ENCODE measurements at regions not wholly inside any gene's neighbourhood (a gene's known extent, or its start where the extent isn't known, plus 50 kb on each side); places are given as distances from the start of the nearest gene placed in this dataset.
A peak's percentile ranks its signal among the peaks of the same experiment; 100 is the strongest.
"Not testable (repeated sequence)": the region's sequence is repeated elsewhere in the genome, so short reads cannot be mapped to it uniquely, and the experiment has no call there.

DNA sequence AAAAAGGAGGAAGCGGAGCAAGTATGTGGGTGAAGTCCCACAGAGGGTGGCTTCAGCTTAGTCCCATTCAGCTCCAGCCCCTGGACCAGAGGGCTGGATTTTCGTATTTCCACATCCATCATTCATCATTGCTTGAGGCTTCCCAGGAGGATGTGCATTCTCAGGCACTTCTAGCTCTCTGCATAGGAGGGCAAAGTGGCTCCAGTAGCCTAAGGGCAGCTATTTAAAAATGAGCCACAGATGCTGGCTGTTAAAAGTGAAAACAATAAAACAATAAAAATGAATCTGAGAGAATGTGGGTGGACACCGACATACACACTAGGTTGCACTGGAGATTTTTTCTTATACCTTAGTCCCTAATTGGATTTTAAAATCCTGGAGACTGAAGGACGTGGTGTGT, 629.2 kb upstream of the ZNF385D start:
- WGBS, 2 donors (ENCODE audit: low coverage in 1 of 2): 39 to 53% methylated on average over 4 of the region's 4 CpGs
- intact Hi-C loops (cut with DNase I; ENCODE audit: low total_unique reads): no loop called here
- H3K9me3 ChIP-seq: no peaks in the 10 kb centered on the region
- in situ Hi-C loops (cut with MboI; ENCODE audit: low pct_ligation_motif_present in 1 of 4, low pct_unique_long_range_greater_than_20kb in 1 of 4, low sequenced_read_pairs in 3 of 4): no loop called here
- DNase-seq: no peak
- no peaks in the 10 kb centered on the region for H3K27me3 ChIP-seq
- no peak overlapping the region for H3K27ac ChIP-seq
- H3K4me3 ChIP-seq: no peak overlapping the region
- no peaks in the 10 kb centered on the region for H3K4me1 ChIP-seq
- H3K36me3 ChIP-seq: no peaks in the 10 kb centered on the region
- TF ChIP-seq POLR2A (IDR thresholded peaks at IDR 0.05): no peak
- TF ChIP-seq POLR2AphosphoS5 (IDR thresholded peaks at IDR 0.05): no peak
- no peak for TF ChIP-seq EP300 (IDR thresholded peaks at IDR 0.05; ENCODE audit: low read depth)
- TF ChIP-seq, protein P1, sequence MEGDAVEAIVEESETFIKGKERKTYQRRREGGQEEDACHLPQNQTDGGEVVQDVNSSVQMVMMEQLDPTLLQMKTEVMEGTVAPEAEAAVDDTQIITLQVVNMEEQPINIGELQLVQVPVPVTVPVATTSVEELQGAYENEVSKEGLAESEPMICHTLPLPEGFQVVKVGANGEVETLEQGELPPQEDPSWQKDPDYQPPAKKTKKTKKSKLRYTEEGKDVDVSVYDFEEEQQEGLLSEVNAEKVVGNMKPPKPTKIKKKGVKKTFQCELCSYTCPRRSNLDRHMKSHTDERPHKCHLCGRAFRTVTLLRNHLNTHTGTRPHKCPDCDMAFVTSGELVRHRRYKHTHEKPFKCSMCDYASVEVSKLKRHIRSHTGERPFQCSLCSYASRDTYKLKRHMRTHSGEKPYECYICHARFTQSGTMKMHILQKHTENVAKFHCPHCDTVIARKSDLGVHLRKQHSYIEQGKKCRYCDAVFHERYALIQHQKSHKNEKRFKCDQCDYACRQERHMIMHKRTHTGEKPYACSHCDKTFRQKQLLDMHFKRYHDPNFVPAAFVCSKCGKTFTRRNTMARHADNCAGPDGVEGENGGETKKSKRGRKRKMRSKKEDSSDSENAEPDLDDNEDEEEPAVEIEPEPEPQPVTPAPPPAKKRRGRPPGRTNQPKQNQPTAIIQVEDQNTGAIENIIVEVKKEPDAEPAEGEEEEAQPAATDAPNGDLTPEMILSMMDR (IDR thresholded peaks at IDR 0.05): no peak

DNA sequence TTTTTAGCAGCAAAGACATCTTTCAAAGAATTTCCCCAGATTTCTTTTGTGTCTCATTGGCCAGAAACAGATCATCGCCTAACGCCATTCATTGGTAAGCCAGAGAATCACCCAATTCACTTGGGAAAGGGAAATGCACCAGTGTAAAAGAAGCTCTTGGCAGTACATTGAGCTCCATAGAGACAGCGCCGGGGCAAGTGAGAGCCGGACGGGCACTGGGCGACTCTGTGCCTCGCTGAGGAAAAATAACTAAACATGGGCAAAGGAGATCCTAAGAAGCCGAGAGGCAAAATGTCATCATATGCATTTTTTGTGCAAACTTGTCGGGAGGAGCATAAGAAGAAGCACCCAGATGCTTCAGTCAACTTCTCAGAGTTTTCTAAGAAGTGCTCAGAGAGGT, 630.6 kb upstream of the ZNF385D start:
- WGBS, 2 donors (ENCODE audit: low coverage in 1 of 2): 82% methylated on average over 10 of the region's 10 CpGs; no CpG with 5 or more reads in 1 of the 2 donors
- H3K4me1 ChIP-seq; H3K4me3 ChIP-seq; H3K27ac ChIP-seq; H3K36me3 ChIP-seq; H3K27me3 ChIP-seq; in situ Hi-C loops (cut with MboI; ENCODE audit: low pct_ligation_motif_present in 1 of 4, low pct_unique_long_range_greater_than_20kb in 1 of 4, low sequenced_read_pairs in 3 of 4); intact Hi-C loops (cut with DNase I; ENCODE audit: low total_unique reads); H3K9me3 ChIP-seq: not testable (repeated sequence)
- peak; percentile 21 for DNase-seq

DNA sequence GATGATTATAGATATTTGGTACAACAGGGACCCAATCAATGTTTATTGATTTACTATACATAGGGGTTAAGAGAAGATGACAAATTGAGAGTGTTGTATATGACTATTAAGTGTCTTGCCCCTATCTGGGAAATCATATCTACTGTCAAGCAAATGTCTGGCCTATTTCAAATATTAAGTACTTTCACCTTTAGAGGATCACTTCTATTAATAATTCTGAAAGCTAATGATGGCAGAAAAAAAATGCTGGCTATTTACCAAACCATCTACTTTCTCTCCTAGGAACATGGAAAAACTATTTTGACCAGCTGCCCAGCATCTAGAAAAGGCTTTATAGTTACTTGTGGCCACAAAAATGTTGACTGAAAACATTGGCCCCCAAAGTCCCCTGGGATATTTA, 632.3 kb upstream of the ZNF385D start:
- intact Hi-C loops (cut with DNase I; ENCODE audit: low total_unique reads) (no loop called here), in situ Hi-C loops (cut with MboI; ENCODE audit: low pct_ligation_motif_present in 1 of 4, low pct_unique_long_range_greater_than_20kb in 1 of 4, low sequenced_read_pairs in 3 of 4) (no loop called here)
- H3K36me3 ChIP-seq: no peaks in the 10 kb centered on the region
- H3K4me1 ChIP-seq: no peaks in the 10 kb centered on the region
- no peak for DNase-seq
- no peaks in the 10 kb centered on the region for H3K9me3 ChIP-seq
- TF ChIP-seq POLR2AphosphoS5 (IDR thresholded peaks at IDR 0.05) (no peak), POLR2A (IDR thresholded peaks at IDR 0.05) (no peak), EP300 (IDR thresholded peaks at IDR 0.05; ENCODE audit: low read depth) (no peak)
- TF ChIP-seq, protein P1 (IDR thresholded peaks at IDR 0.05): no peak
- no peak overlapping the region for H3K27ac ChIP-seq
- H3K27me3 ChIP-seq: no peaks in the 10 kb centered on the region
- H3K4me3 ChIP-seq: no peak overlapping the region

DNA sequence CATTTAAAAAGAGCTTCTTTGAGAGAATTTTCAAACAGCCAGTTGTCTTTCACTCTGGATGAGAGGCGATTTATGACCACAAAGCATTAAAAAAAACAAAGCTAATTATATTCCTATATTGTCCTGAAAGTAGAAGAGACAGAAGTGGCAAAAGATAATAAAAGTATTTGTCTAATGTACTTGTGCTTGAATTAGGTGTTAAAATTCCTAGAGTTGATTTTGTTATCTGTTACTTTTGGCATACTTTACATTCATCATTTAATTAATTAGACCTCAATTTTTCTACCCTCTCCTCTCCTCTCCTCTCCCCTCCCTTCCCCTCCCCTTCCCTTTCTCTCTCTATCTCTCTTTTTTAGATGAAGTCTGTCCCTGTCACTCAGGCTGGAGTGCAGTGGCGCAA, 635.1 kb upstream of the ZNF385D start:
- Histone ChIP-seq H3K36me3 (no peaks in the 10 kb centered on the region), H3K9me3 (no peaks in the 10 kb centered on the region), H3K4me1 (no peaks in the 10 kb centered on the region), H3K4me3 (no peak overlapping the region), H3K27me3 (no peaks in the 10 kb centered on the region), H3K27ac (no peak overlapping the region)
- in situ Hi-C loops (cut with MboI; ENCODE audit: low pct_ligation_motif_present in 1 of 4, low pct_unique_long_range_greater_than_20kb in 1 of 4, low sequenced_read_pairs in 3 of 4) (no loop called here), intact Hi-C loops (cut with DNase I; ENCODE audit: low total_unique reads) (no loop called here)
- 86 to 93% methylated on average over 1 to 2 of the region's 2 CpGs for WGBS, 2 donors (ENCODE audit: low coverage in 1 of 2)
- DNase-seq: no peak
- no peak for TF ChIP-seq POLR2AphosphoS5 (IDR thresholded peaks at IDR 0.05)
- TF ChIP-seq, protein P1 (IDR thresholded peaks at IDR 0.05): no peak
- no peak for TF ChIP-seq EP300 (IDR thresholded peaks at IDR 0.05; ENCODE audit: low read depth)
- TF ChIP-seq POLR2A (IDR thresholded peaks at IDR 0.05): no peak

DNA sequence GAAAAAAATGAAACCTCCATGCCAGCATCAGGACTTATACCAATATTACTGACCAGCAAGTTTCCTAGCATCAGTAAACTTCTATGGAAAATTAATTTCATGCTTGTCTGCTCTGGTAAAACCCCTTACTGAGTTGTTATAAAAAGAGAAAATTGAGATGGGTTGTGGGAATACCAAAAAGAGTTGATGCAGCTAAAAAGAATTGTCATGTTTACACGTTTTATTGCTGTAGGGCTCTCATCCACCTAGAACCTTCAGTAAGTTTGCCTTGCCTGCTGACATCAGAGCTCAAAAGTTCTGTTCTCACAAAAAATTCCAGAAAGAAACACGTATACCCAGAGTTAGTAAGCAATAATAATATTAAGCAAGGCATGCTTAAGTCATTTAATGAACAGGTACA, 641.3 kb upstream of the ZNF385D start:
- TF ChIP-seq POLR2A (IDR thresholded peaks at IDR 0.05): no peak
- no peak for TF ChIP-seq POLR2AphosphoS5 (IDR thresholded peaks at IDR 0.05)
- no peak for TF ChIP-seq EP300 (IDR thresholded peaks at IDR 0.05; ENCODE audit: low read depth)
- TF ChIP-seq, protein P1 (IDR thresholded peaks at IDR 0.05): no peak
- in situ Hi-C loops (cut with MboI; ENCODE audit: low pct_ligation_motif_present in 1 of 4, low pct_unique_long_range_greater_than_20kb in 1 of 4, low sequenced_read_pairs in 3 of 4): no loop called here
- intact Hi-C loops (cut with DNase I; ENCODE audit: low total_unique reads): no loop called here
- WGBS, 2 donors (ENCODE audit: low coverage in 1 of 2): 18 to 25% methylated on average over 2 of the region's 2 CpGs
- DNase-seq: no peak
- H3K4me1 ChIP-seq: no peaks in the 10 kb centered on the region
- no peak overlapping the region for H3K4me3 ChIP-seq
- no peaks in the 10 kb centered on the region for H3K27me3 ChIP-seq
- H3K36me3 ChIP-seq: no peaks in the 10 kb centered on the region
- no peaks in the 10 kb centered on the region for H3K9me3 ChIP-seq
- H3K27ac ChIP-seq: no peak overlapping the region
